ENCODE measurements at regions not wholly inside any gene's neighbourhood (a gene's known extent, or its start where the extent isn't known, plus 50 kb on each side); places are given as distances from the start of the nearest gene placed in this dataset.

- Mint-ChIP-seq H3K27ac (no peak overlapping the region), H3K4me3 (ENCODE audit: low read depth) (no peak overlapping the region), H3K4me1 (ENCODE audit: low read depth) (no peaks in the 10 kb centered on the region), H3K36me3 (ENCODE audit: insufficient read depth) (no peaks in the 10 kb centered on the region), H3K9me3 (ENCODE audit: low read depth) (no peaks in the 10 kb centered on the region), H3K27me3 (no peaks in the 10 kb centered on the region)
- DNase-seq (ENCODE audit: low spot score, unreplicated experiment), result no peak
- no peak for TF ChIP-seq CTCF (IDR thresholded peaks at IDR 0.05; ENCODE audit: unreplicated experiment)
Observed at GRCh38 chr6:22643780-22644179, 74.4 kb downstream of the HDGFL1 start.

DNA sequence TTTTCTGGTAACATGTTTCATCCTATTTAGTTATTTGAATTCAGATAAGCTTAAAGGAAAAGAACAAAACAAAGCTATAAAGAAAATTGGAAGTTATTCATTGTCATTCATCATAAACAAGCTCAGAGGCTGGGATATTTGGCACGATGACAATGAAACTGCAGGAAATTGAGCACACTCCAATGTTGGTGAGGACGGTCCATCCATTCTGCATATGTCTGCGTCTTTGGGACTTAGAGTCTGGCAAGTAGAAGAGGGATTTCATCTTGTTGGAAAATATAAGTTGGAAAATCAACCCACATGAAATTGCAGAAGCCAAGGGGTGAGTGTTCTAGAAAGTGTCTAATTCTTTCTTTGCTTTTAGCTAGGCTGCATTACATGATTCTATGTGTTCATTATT, 78.4 kb downstream of the HDGFL1 start:
- Mint-ChIP-seq H3K36me3 (ENCODE audit: insufficient read depth) (no peaks in the 10 kb centered on the region), H3K4me3 (ENCODE audit: low read depth) (no peak overlapping the region), H3K4me1 (ENCODE audit: low read depth) (peaks cover 2% of the 10 kb centered on the region), H3K27ac (no peak overlapping the region), H3K9me3 (ENCODE audit: low read depth) (no peaks in the 10 kb centered on the region), H3K27me3 (no peaks in the 10 kb centered on the region)
- DNase-seq (ENCODE audit: low spot score, unreplicated experiment), result no peak
- TF ChIP-seq CTCF (IDR thresholded peaks at IDR 0.05; ENCODE audit: unreplicated experiment), result no peak

DNA sequence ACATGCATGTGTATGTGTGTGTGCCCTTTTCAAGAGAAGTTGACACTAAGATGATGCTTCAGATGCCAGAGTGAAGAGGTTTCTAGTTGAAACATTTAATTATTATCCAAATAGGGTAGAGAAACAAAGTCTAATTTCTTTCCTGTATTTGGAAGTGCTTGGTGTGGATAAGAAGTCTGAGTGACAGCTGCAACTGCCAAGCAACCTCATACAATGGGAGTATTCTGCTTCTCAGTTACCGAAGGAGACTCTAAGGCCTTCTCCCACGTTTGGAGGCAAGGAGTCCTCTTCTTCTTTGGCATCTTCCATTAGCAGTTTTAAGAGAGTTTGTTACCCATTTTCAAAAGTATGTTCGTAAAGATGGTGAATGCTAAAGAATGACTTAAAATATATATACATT, 82.4 kb downstream of the HDGFL1 start:
- H3K27ac Mint-ChIP-seq, result no peak overlapping the region
- no peak for DNase-seq (ENCODE audit: low spot score, unreplicated experiment)
- peaks cover 7% of the 10 kb centered on the region for H3K9me3 Mint-ChIP-seq (ENCODE audit: low read depth)
- H3K4me1 Mint-ChIP-seq (ENCODE audit: low read depth), result peaks cover 21% of the 10 kb centered on the region
- H3K4me3 Mint-ChIP-seq (ENCODE audit: low read depth), result no peak overlapping the region
- no peaks in the 10 kb centered on the region for H3K27me3 Mint-ChIP-seq
- no peaks in the 10 kb centered on the region for H3K36me3 Mint-ChIP-seq (ENCODE audit: insufficient read depth)
- TF ChIP-seq CTCF (IDR thresholded peaks at IDR 0.05; ENCODE audit: unreplicated experiment), result no peak

DNA sequence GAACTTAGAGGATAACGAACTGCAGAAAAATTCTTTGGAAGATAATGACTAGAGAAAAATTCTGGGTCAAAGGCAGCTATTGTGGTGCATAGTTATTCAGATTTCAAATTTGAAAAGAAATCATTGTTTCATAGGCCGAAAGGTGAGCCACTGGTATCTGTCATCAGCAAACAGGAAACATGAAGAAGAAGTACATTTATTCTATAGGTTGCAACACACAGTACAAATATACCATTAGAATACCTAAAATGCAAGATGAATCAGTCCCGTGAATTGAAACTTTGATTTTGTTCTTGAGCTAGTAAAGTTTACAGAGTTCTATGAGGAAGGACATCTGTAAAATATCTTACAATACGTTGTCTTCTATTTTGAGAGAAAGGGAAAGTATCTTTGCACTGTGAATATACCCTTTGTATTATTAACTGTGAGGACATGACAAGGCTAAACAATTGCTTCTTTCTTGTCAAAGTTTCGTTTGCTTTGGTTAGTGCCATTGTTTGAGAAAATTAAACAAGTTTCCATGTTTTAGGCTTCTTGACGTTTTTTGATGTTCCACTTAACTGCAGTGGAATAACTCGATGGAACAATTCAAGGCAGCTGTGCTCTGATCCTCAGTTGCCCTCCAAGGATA, 84.7 kb downstream of the HDGFL1 start:
- no peak overlapping the region for H3K4me3 Mint-ChIP-seq (ENCODE audit: low read depth)
- peaks cover 7% of the 10 kb centered on the region for H3K9me3 Mint-ChIP-seq (ENCODE audit: low read depth)
- no peak for TF ChIP-seq CTCF (IDR thresholded peaks at IDR 0.05; ENCODE audit: unreplicated experiment)
- peak overlapping the region; percentile 49 for H3K27ac Mint-ChIP-seq
- no peaks in the 10 kb centered on the region for H3K36me3 Mint-ChIP-seq (ENCODE audit: insufficient read depth)
- H3K4me1 Mint-ChIP-seq (ENCODE audit: low read depth), result peaks cover 42% of the 10 kb centered on the region
- DNase-seq (ENCODE audit: low spot score, unreplicated experiment), result no peak
- no peaks in the 10 kb centered on the region for H3K27me3 Mint-ChIP-seq

GRCh38 chr6:22656706-22657351, 87.5 kb downstream of the HDGFL1 start:
- Mint-ChIP-seq H3K36me3 (ENCODE audit: insufficient read depth) (peaks cover 1% of the 10 kb centered on the region), H3K4me3 (ENCODE audit: low read depth) (no peak overlapping the region), H3K27ac (peak overlapping the region; percentile 56), H3K9me3 (ENCODE audit: low read depth) (peaks cover 10% of the 10 kb centered on the region), H3K27me3 (no peaks in the 10 kb centered on the region), H3K4me1 (ENCODE audit: low read depth) (peaks cover 60% of the 10 kb centered on the region)
- no peak for TF ChIP-seq CTCF (IDR thresholded peaks at IDR 0.05; ENCODE audit: unreplicated experiment)
- no peak for DNase-seq (ENCODE audit: low spot score, unreplicated experiment)

All from progenitor cell of endocrine pancreas (in vitro differentiated cells).